ENCODE measurements at regions not wholly inside any gene's neighbourhood (a gene's known extent, or its start where the extent isn't known, plus 50 kb on each side); places are given as distances from the start of the nearest gene placed in this dataset.

GRCh38 chr13:81917810-81918209 is 1576.9 kb upstream of the SPRY2 start:
- Histone ChIP-seq H3K27me3 (ENCODE audit: insufficient read depth, poor library complexity, severe bottlenecking) (no peaks in the 10 kb centered on the region), H3K4me3 (ENCODE audit: severe bottlenecking) (no peak overlapping the region), H3K27ac (ENCODE audit: poor library complexity, severe bottlenecking) (no peak overlapping the region), H3K36me3 (ENCODE audit: low read depth) (no peaks in the 10 kb centered on the region), H3K4me1 (ENCODE audit: insufficient read depth, poor library complexity, severe bottlenecking) (no peaks in the 10 kb centered on the region), H3K9me3 (ENCODE audit: severe bottlenecking) (no peaks in the 10 kb centered on the region)
- no peak for ATAC-seq (ENCODE audit: low read depth)
- no peak for TF ChIP-seq CTCF (IDR thresholded peaks at IDR 0.05; ENCODE audit: poor library complexity, severe bottlenecking)
- DNase-seq (ENCODE audit: low spot score), result no peak

GRCh38 chr13:81916461-81916860 is 1575.5 kb upstream of the SPRY2 start:
- no peak for TF ChIP-seq CTCF (IDR thresholded peaks at IDR 0.05; ENCODE audit: poor library complexity, severe bottlenecking)
- H3K36me3 ChIP-seq (ENCODE audit: low read depth), result no peaks in the 10 kb centered on the region
- H3K27ac ChIP-seq (ENCODE audit: poor library complexity, severe bottlenecking), result no peak overlapping the region
- no peaks in the 10 kb centered on the region for H3K9me3 ChIP-seq (ENCODE audit: severe bottlenecking)
- DNase-seq (ENCODE audit: low spot score) (no peak), ATAC-seq (ENCODE audit: low read depth) (no peak)
- no peak overlapping the region for H3K4me3 ChIP-seq (ENCODE audit: severe bottlenecking)
- no peaks in the 10 kb centered on the region for H3K4me1 ChIP-seq (ENCODE audit: insufficient read depth, poor library complexity, severe bottlenecking)
- H3K27me3 ChIP-seq (ENCODE audit: insufficient read depth, poor library complexity, severe bottlenecking), result no peaks in the 10 kb centered on the region

GRCh38 chr13:81907787-81908372 is 1567.0 kb upstream of the SPRY2 start:
- ATAC-seq (ENCODE audit: low read depth) (no peak), DNase-seq (ENCODE audit: low spot score) (no peak)
- no peaks in the 10 kb centered on the region for H3K36me3 ChIP-seq (ENCODE audit: low read depth)
- no peak overlapping the region for H3K4me3 ChIP-seq (ENCODE audit: severe bottlenecking)
- no peak for TF ChIP-seq CTCF (IDR thresholded peaks at IDR 0.05; ENCODE audit: poor library complexity, severe bottlenecking)
- H3K4me1 ChIP-seq (ENCODE audit: insufficient read depth, poor library complexity, severe bottlenecking), result no peaks in the 10 kb centered on the region
- no peak overlapping the region for H3K27ac ChIP-seq (ENCODE audit: poor library complexity, severe bottlenecking)
- H3K9me3 ChIP-seq (ENCODE audit: severe bottlenecking), result no peaks in the 10 kb centered on the region
- H3K27me3 ChIP-seq (ENCODE audit: insufficient read depth, poor library complexity, severe bottlenecking), result no peaks in the 10 kb centered on the region

- Histone ChIP-seq H3K27me3 (ENCODE audit: insufficient read depth, poor library complexity, severe bottlenecking) (no peaks in the 10 kb centered on the region), H3K4me1 (ENCODE audit: insufficient read depth, poor library complexity, severe bottlenecking) (no peaks in the 10 kb centered on the region), H3K36me3 (ENCODE audit: low read depth) (no peaks in the 10 kb centered on the region), H3K27ac (ENCODE audit: poor library complexity, severe bottlenecking) (no peak overlapping the region), H3K9me3 (ENCODE audit: severe bottlenecking) (no peaks in the 10 kb centered on the region), H3K4me3 (ENCODE audit: severe bottlenecking) (no peak overlapping the region)
- ATAC-seq (ENCODE audit: low read depth) (no peak), DNase-seq (ENCODE audit: low spot score) (no peak)
- no peak for TF ChIP-seq CTCF (IDR thresholded peaks at IDR 0.05; ENCODE audit: poor library complexity, severe bottlenecking)
Observed at GRCh38 chr13:81888855-81889254, 1547.9 kb upstream of the SPRY2 start.
